Body of pancreas (tissue), 4 donors: ENCODE measurements at regions not wholly inside any gene's neighbourhood (a gene's known extent, or its start where the extent isn't known, plus 50 kb on each side); places are given as distances from the start of the nearest gene placed in this dataset.

Experiments used
- POLR2A ChIP-seq, 3 donors: fragments of 450-650 bp; IDR thresholded peaks; one replicate each; pipeline ENCODE4 v1.6.1; 2016; ENCODE audit warnings: antibody characterized with exemption in 3 of 3, mild to moderate bottlenecking in 2 of 3
- TF ChIP-seq, protein P1 (sequence below), 7 experiments: fragments of 450-650 bp in 4 of 7; fragments of 200-600 bp in 3 of 7; sonication (generic) in 3 of 7; IDR thresholded peaks; one replicate each; pipeline ENCODE4 v1.5.1; 2016 to 2019; ENCODE audit warnings: antibody characterized with exemption in 7 of 7

DNA sequence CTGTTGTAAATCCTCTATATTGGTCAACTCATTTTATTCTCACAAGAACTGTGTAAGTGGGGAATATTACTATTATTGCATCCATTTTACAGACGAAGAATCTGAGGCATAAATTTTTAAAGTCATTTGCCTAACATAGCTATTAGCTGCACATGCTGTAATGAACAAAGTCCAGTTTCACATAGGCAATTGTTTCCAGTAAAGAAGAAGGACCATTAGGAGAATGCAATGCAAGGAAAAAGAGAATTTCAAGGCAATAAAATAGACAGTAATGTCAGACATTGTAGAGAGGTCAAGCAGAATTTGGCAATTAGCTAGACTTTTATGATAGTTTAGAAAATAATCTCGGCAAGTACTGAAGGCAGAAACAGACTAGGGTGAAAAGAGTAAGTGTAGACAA, 578.7 kb upstream of the NECTIN3 start:
- TF ChIP-seq, protein P1, sequence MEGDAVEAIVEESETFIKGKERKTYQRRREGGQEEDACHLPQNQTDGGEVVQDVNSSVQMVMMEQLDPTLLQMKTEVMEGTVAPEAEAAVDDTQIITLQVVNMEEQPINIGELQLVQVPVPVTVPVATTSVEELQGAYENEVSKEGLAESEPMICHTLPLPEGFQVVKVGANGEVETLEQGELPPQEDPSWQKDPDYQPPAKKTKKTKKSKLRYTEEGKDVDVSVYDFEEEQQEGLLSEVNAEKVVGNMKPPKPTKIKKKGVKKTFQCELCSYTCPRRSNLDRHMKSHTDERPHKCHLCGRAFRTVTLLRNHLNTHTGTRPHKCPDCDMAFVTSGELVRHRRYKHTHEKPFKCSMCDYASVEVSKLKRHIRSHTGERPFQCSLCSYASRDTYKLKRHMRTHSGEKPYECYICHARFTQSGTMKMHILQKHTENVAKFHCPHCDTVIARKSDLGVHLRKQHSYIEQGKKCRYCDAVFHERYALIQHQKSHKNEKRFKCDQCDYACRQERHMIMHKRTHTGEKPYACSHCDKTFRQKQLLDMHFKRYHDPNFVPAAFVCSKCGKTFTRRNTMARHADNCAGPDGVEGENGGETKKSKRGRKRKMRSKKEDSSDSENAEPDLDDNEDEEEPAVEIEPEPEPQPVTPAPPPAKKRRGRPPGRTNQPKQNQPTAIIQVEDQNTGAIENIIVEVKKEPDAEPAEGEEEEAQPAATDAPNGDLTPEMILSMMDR (IDR thresholded peaks at IDR 0.05), result no peak
- no peak for TF ChIP-seq POLR2A (IDR thresholded peaks at IDR 0.05)
